ENCODE measurements at regions not wholly inside any gene's neighbourhood (a gene's known extent, or its start where the extent isn't known, plus 50 kb on each side); places are given as distances from the start of the nearest gene placed in this dataset.

DNA sequence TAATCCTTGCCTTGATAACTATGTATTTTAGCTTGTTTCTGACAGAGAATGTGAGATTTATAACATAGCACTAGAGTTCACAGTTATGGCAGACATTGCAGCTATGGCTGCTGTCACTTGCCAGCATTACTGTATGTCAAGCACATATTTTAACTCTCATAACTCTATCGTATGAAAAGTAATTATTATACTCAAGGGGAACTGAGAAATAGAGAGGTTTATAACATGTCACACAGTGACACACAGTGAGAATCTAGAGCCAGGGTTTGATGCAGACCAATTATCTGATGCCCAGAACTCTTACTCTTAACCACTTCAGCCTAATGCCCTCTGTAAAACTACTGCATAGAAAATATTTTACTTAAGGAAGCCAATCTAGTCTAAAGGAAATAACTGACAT, 1012.4 kb downstream of the GRIK2 start:
- no peak for DNase-seq (ENCODE audit: low spot score)

DNA sequence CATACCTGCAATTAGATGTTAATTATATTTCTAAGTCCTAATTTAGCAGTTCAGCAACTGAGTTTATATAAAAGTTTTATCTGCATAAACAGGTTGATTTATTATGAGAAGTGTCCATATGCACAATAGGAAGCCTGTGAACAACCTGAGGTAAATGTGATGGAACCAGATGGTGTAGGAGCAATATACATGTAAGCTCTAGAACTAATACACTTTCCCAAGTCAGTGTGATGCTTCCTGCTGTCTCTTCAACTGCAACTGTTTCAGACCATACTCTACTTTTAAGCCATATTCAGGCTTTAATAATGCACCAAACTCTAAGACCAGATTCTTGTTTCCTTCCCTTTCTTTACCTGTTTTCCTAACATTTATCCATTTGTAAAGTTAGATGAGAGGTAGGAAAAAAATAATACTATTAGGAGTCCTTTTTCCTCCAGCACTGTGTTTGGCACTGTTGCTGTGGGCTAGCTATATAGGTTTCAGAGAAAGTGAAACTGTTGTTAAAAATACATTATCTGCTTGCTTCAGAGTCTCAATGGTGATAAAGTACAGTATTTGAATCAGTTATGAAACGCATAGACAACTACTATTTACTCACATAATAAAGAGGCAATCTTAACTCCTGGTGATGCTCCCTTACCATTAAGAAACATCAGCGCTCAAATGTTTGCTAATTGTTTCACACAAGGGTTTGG, 1009.3 kb downstream of the GRIK2 start:
- no peak for DNase-seq (ENCODE audit: low spot score)

GRCh38 chr6:102398788-102399390, 1005.4 kb downstream of the GRIK2 start:
- no peak for DNase-seq (ENCODE audit: low spot score)

DNA sequence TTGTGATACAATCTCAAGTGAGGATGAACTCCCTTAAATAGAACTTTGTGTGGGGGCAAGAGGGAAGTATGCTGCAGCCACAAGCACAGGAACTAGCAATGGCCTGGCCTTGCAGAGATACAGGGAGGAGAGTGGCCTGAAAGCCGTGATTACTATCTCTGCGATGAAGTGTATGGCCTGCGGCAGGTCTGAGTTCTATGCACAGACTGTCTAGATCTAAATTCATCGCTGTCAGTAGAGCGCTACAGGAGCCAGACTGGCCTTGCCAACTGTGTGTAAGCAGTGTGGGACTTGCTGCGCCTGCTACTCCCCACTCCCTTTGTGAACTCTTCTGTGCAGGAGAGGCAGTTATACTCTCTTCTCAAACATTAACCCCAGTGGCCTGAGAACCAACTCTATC, 997.0 kb downstream of the GRIK2 start:
- DNase-seq (ENCODE audit: low spot score), result no peak

DNA sequence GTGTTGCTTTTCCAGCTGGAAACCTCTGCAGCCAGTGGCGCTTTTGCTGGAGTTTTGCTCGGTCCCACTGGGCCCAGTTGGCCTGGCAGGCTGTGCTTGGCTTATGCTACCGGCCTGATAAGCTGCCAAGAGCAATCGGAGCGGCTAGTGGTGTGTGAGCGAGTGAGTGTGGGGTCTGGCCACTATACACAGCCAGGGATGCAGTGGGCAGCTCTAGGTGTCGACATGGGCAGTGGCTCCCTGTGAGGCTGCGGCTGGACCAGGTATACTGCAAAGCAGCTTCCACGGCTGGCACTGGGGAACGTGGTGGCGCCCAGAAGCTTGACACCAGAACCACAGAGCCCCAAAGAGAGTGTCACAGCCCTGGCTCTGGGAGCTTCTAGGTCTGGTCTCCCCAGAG, 996.5 kb downstream of the GRIK2 start:
- DNase-seq (ENCODE audit: low spot score), result no peak

GRCh38 chr6:102387326-102388033, 994.0 kb downstream of the GRIK2 start:
- no peak for DNase-seq (ENCODE audit: low spot score)

GRCh38 chr6:102381203-102381602, 987.7 kb downstream of the GRIK2 start:
- no peak for DNase-seq (ENCODE audit: low spot score)

DNA sequence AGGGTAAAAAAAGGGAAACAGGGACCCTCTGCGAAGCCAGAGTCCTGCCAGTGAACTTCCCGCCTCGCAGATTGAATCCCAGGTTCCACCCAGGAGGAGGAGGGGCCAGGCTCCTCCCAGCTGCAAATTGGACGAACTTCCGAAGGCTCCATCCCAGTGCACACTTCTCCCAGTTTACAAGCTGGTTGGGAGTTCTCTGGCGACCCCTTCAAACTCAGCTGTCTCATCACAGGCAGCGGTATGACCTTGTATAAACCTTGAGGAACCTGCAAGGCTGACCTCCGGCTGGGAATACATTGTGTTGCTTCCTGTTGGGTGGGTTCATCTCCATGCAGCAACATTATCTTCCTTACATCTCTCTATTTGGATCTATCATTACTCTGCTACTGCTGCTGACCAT, 962.7 kb downstream of the GRIK2 start:
- DNase-seq (ENCODE audit: low spot score), result no peak

GRCh38 chr6:102355578-102355977, 962.1 kb downstream of the GRIK2 start:
- no peak for DNase-seq (ENCODE audit: low spot score)

DNA sequence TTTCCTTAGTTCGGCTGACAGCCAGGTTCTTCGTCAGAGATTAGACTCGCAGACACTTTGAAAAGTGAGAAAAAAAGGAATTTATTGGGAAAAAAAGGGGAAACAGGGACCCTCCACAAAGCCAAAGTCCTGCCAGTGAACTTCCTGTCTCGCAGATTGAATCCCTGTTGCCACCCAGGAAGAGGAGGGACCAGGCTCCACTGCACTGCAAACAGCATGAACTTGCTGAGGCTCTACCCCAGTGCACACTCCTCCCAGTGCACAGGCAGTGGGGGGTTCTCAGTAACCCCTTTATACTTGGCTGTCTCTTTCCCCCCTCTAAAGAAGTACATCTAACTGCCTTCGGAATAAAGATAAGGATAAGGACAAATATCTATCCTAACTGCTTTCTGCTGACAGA, 959.0 kb downstream of the GRIK2 start:
- DNase-seq (ENCODE audit: low spot score), result no peak

- DNase-seq (ENCODE audit: low spot score), result no peak
These were observed 951.3 kb downstream of the GRIK2 start for GRCh38 chr6:102344769-102345168.

DNA sequence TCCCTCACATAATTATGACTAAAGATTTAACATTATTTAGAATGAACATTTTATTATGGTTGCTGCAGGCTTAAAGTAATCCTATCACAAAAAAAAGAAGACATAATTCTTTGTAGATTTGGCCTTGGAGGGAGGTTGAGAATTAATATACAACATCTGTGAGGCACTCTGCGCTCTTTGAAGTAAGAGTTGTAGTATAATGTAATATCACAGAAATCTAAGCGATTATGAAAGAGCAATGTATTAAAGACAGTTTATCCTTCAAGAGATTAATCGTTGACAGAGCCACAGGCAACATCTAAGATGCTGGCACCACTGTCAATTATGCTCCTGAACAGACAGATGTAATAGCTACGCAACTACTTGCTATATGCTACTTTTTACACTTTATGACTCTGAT, 946.8 kb downstream of the GRIK2 start:
- DNase-seq (ENCODE audit: low spot score), result no peak

GRCh38 chr6:102333736-102334135, 940.2 kb downstream of the GRIK2 start:
- DNase-seq (ENCODE audit: low spot score), result no peak

- DNase-seq (ENCODE audit: low spot score), result no peak
These were observed 934.3 kb downstream of the GRIK2 start for GRCh38 chr6:102327697-102328225.

DNA sequence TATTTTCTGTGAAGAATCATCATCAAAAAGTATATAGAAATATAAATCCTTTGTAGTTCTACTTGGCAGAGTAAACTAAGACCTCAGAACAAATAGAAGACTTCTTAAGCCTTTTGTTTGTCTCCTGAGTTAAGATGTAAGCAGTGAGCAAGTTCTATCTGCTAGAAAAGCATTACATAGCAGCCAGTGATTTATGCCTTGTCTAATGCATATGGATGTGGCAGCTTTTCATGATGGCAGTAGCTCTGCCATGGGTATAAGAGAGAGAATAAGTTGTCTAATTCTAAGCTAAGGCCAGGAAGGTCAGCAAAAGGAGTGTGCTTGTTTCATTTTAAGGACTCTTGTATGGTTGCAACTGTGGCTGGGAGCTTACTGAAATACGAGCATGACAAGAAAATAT, 920.2 kb downstream of the GRIK2 start:
- DNase-seq (ENCODE audit: low spot score), result no peak

- no peak for DNase-seq (ENCODE audit: low spot score)
These were observed 916.2 kb downstream of the GRIK2 start for GRCh38 chr6:102309700-102310099.

DNA sequence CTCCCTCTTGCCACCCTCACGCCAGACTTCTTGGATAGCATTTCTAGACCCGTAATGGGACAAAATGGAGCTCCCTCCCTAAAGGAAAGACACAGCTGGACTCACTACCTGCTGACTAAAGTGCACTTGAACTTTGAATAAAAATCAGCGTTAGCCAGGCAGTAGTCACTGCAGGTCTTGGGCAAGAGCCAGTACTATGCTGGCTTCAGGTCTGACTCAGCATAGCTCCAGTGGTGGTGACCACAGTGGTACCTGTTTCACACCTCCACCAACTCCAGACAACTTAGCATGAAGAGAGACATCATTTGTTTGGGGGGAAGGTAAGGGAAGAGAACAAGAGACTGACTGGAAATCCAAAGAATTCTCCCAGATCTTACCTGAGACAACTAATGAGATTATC, 906.8 kb downstream of the GRIK2 start:
- DNase-seq (ENCODE audit: low spot score), result no peak

GRCh38 chr6:102298051-102298450, 904.5 kb downstream of the GRIK2 start:
- DNase-seq (ENCODE audit: low spot score), result no peak

Measured in activated CD4-positive, alpha-beta T cell treated with anti-CD3 and anti-CD28 coated beads, Interleukin-2, Interleukin-4, amounts not matched to agents 100 ng/mL and 50 ng/mL, durations not matched to agents 16 hours and 8 hours (primary cell).